SIG-M5 treated with dmso at 0.1 percent for 504 hours (cell line): ENCODE measurements at regions not wholly inside any gene's neighbourhood (a gene's known extent, or its start where the extent isn't known, plus 50 kb on each side); places are given as distances from the start of the nearest gene placed in this dataset.
"Not testable (repeated sequence)": the region's sequence is repeated elsewhere in the genome, so short reads cannot be mapped to it uniquely, and the experiment has no call there.

Experiments used
- DNase-seq: peaks from one replicate; lab custom pipeline; 2025; ENCODE audit not compliant: unreplicated experiment; lab: John Stamatoyannopoulos, UW

- DNase-seq: no peak
Measured at GRCh38 chr10:55169493-55169892, 368.5 kb upstream of the PCDH15 start.

GRCh38 chr10:55168343-55168742, 367.3 kb upstream of the PCDH15 start:
- DNase-seq: no peak

GRCh38 chr10:55163388-55163979, 362.5 kb upstream of the PCDH15 start:
- no peak for DNase-seq

GRCh38 chr10:55162321-55162720, 361.3 kb upstream of the PCDH15 start:
- not testable (repeated sequence) for DNase-seq

- no peak for DNase-seq
Measured at GRCh38 chr10:55160655-55161283, 359.7 kb upstream of the PCDH15 start.

GRCh38 chr10:55158633-55159032, 357.6 kb upstream of the PCDH15 start:
- no peak for DNase-seq

- peak; percentile 62 for DNase-seq
Measured at GRCh38 chr10:55146032-55146431, 345.0 kb upstream of the PCDH15 start.

- no peak for DNase-seq
Measured at GRCh38 chr10:55144001-55144400, 343.0 kb upstream of the PCDH15 start.

- no peak for DNase-seq
Measured at GRCh38 chr10:55141892-55142291, 340.9 kb upstream of the PCDH15 start.

GRCh38 chr10:55137063-55137462, 336.0 kb upstream of the PCDH15 start:
- DNase-seq: no peak

- DNase-seq: no peak
Measured at GRCh38 chr10:55104738-55105137, 303.7 kb upstream of the PCDH15 start.

- no peak for DNase-seq
Measured at GRCh38 chr10:55098452-55098851, 297.4 kb upstream of the PCDH15 start.

GRCh38 chr10:55091691-55092328, 290.8 kb upstream of the PCDH15 start:
- peak; percentile 12 for DNase-seq

- no peak for DNase-seq
Measured at GRCh38 chr10:55078121-55078520, 277.1 kb upstream of the PCDH15 start.

- DNase-seq: no peak
Measured at GRCh38 chr10:55065185-55065584, 264.2 kb upstream of the PCDH15 start.

GRCh38 chr10:55063811-55064210, 262.8 kb upstream of the PCDH15 start:
- DNase-seq: no peak

- DNase-seq: no peak
Measured at GRCh38 chr10:55062349-55062748, 261.3 kb upstream of the PCDH15 start.

GRCh38 chr10:55058800-55059199, 257.8 kb upstream of the PCDH15 start:
- no peak for DNase-seq

- DNase-seq: no peak
Measured at GRCh38 chr10:55051515-55051914, 250.5 kb upstream of the PCDH15 start.

- DNase-seq: no peak
Measured at GRCh38 chr10:55048830-55049498, 247.9 kb upstream of the PCDH15 start.

GRCh38 chr10:55043540-55043939, 242.5 kb upstream of the PCDH15 start:
- no peak for DNase-seq

GRCh38 chr10:55033061-55033460, 232.0 kb upstream of the PCDH15 start:
- DNase-seq: no peak
